ENCODE measurements at regions not wholly inside any gene's neighbourhood (a gene's known extent, or its start where the extent isn't known, plus 50 kb on each side); places are given as distances from the start of the nearest gene placed in this dataset.

- H3K4me1 ChIP-seq (replicated peaks): no peaks in the 10 kb centered on the region
- no peaks in the 10 kb centered on the region for H3K9me3 ChIP-seq
- no peak for DNase-seq (ENCODE audit: low spot score)
- H3K27ac ChIP-seq: no peak overlapping the region
- TF ChIP-seq POLR2AphosphoS5 (IDR thresholded peaks at IDR 0.05) (no peak), CTCF (IDR thresholded peaks at IDR 0.05) (no peak)
- no peaks in the 10 kb centered on the region for H3K27me3 ChIP-seq (replicated peaks; ENCODE audit: insufficient read depth)
- H3K36me3 ChIP-seq: no peaks in the 10 kb centered on the region
- H3K4me3 ChIP-seq: no peak overlapping the region
- intact Hi-C loops (cut with DNase I): loop anchor here (10.0 kb wide), 1 partner anchor 57 kb away; no protein-coding TSS in a partner anchor
- WGBS: 66% methylated on average over 4 of the region's 4 CpGs
These were observed 94.6 kb downstream of the MC4R start for GRCh38 chr18:60277855-60278480.

- Histone ChIP-seq H3K27ac (no peak overlapping the region), H3K4me1 (replicated peaks) (no peaks in the 10 kb centered on the region), H3K9me3 (no peaks in the 10 kb centered on the region), H3K36me3 (no peaks in the 10 kb centered on the region), H3K4me3 (no peak overlapping the region), H3K27me3 (replicated peaks; ENCODE audit: insufficient read depth) (no peaks in the 10 kb centered on the region)
- TF ChIP-seq POLR2AphosphoS5 (IDR thresholded peaks at IDR 0.05) (no peak), POLR2A (IDR thresholded peaks at IDR 0.05) (no peak), CTCF (IDR thresholded peaks at IDR 0.05) (no peak)
- intact Hi-C loops (cut with DNase I): no loop called here
- no peak for DNase-seq (ENCODE audit: low spot score)
- 30% methylated on average over 4 of the region's 4 CpGs for WGBS
These were observed 105.0 kb downstream of the MC4R start for GRCh38 chr18:60267391-60268058.

DNA sequence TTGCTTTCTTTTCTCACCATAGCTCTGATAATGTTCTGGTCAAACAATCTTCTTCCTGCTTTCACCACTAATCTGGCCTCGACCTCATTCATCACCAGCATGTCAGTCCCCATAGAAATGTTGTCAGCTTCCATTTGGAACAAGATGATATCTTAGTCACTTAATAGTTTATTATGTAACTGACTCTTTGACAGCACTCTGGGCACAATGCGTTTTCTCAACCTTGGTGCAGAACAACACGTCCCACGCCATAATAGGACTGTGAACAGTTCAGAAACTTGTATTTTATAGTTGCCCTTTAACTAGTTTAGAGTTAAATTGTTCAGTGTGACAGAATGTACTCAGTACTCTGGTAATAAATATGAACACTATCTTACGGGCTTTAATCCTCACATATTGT lies 106.0 kb downstream of the MC4R start:
- TF ChIP-seq POLR2A (IDR thresholded peaks at IDR 0.05): no peak
- TF ChIP-seq POLR2AphosphoS5 (IDR thresholded peaks at IDR 0.05): peak; percentile 20
- H3K27ac ChIP-seq: no peak overlapping the region
- no peak for DNase-seq (ENCODE audit: low spot score)
- no peaks in the 10 kb centered on the region for H3K9me3 ChIP-seq
- no peaks in the 10 kb centered on the region for H3K36me3 ChIP-seq
- no peaks in the 10 kb centered on the region for H3K4me1 ChIP-seq (replicated peaks)
- intact Hi-C loops (cut with DNase I): no loop called here
- 36% methylated on average over 5 of the region's 5 CpGs for WGBS
- H3K27me3 ChIP-seq (replicated peaks; ENCODE audit: insufficient read depth): no peaks in the 10 kb centered on the region
- no peak overlapping the region for H3K4me3 ChIP-seq

GRCh38 chr18:60259052-60259681 lies 113.4 kb downstream of the MC4R start:
- Histone ChIP-seq H3K4me1 (replicated peaks) (no peaks in the 10 kb centered on the region), H3K9me3 (no peaks in the 10 kb centered on the region), H3K36me3 (no peaks in the 10 kb centered on the region), H3K27me3 (replicated peaks; ENCODE audit: insufficient read depth) (no peaks in the 10 kb centered on the region), H3K27ac (no peak overlapping the region), H3K4me3 (no peak overlapping the region)
- 86% methylated on average over 6 of the region's 6 CpGs for WGBS
- intact Hi-C loops (cut with DNase I): no loop called here
- DNase-seq (ENCODE audit: low spot score): no peak
- TF ChIP-seq CTCF (IDR thresholded peaks at IDR 0.05) (no peak), POLR2A (IDR thresholded peaks at IDR 0.05) (no peak), POLR2AphosphoS5 (IDR thresholded peaks at IDR 0.05) (no peak)

- H3K9me3 ChIP-seq: no peaks in the 10 kb centered on the region
- H3K27ac ChIP-seq: no peak overlapping the region
- no peak for DNase-seq (ENCODE audit: low spot score)
- intact Hi-C loops (cut with DNase I): no loop called here
- H3K4me3 ChIP-seq: no peak overlapping the region
- H3K36me3 ChIP-seq: no peaks in the 10 kb centered on the region
- WGBS: 93% methylated on average over 8 of the region's 8 CpGs
- no peaks in the 10 kb centered on the region for H3K4me1 ChIP-seq (replicated peaks)
- TF ChIP-seq CTCF (IDR thresholded peaks at IDR 0.05) (no peak), POLR2A (IDR thresholded peaks at IDR 0.05) (no peak), POLR2AphosphoS5 (IDR thresholded peaks at IDR 0.05) (no peak)
- no peaks in the 10 kb centered on the region for H3K27me3 ChIP-seq (replicated peaks; ENCODE audit: insufficient read depth)
These were observed 123.2 kb downstream of the MC4R start for GRCh38 chr18:60249388-60249787.

All from prostate gland (tissue), 2 donors.